Suprapubic skin (tissue), 4 donors: ENCODE measurements at regions not wholly inside any gene's neighbourhood (a gene's known extent, or its start where the extent isn't known, plus 50 kb on each side); places are given as distances from the start of the nearest gene placed in this dataset.

Source experiments
- POLR2A ChIP-seq, 2 donors: fragments of 450-650 bp; IDR thresholded peaks; one replicate each; pipeline ENCODE4 v1.6.1; 2017; ENCODE audit warnings: antibody characterized with exemption in 2 of 2, mild to moderate bottlenecking in 2 of 2, moderate library complexity in 2 of 2
- POLR2AphosphoS5 ChIP-seq, 3 donors: sonication (generic); formaldehyde crosslinking; IDR thresholded peaks; one replicate each; pipeline ENCODE4 v1.6.1; 2017; ENCODE audit warnings: antibody characterized with exemption in 3 of 3
- TF ChIP-seq, protein P1 (sequence below), 2 donors: fragments of 200-600 bp in 1 of 2; fragments of 450-650 bp in 1 of 2; sonication (generic) in 1 of 2; IDR thresholded peaks; one replicate each; pipeline ENCODE4 v1.5.1; 2016 to 2019; ENCODE audit warnings: antibody characterized with exemption in 2 of 2, mild to moderate bottlenecking in 1 of 2, moderate library complexity in 1 of 2

GRCh38 chr2:236632295-236633218, 62.9 kb downstream of the ACKR3 start:
- TF ChIP-seq, protein P1, sequence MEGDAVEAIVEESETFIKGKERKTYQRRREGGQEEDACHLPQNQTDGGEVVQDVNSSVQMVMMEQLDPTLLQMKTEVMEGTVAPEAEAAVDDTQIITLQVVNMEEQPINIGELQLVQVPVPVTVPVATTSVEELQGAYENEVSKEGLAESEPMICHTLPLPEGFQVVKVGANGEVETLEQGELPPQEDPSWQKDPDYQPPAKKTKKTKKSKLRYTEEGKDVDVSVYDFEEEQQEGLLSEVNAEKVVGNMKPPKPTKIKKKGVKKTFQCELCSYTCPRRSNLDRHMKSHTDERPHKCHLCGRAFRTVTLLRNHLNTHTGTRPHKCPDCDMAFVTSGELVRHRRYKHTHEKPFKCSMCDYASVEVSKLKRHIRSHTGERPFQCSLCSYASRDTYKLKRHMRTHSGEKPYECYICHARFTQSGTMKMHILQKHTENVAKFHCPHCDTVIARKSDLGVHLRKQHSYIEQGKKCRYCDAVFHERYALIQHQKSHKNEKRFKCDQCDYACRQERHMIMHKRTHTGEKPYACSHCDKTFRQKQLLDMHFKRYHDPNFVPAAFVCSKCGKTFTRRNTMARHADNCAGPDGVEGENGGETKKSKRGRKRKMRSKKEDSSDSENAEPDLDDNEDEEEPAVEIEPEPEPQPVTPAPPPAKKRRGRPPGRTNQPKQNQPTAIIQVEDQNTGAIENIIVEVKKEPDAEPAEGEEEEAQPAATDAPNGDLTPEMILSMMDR (IDR thresholded peaks at IDR 0.05), result no peak
- no peak for TF ChIP-seq POLR2AphosphoS5 (IDR thresholded peaks at IDR 0.05)
- no peak for TF ChIP-seq POLR2A (IDR thresholded peaks at IDR 0.05)
